Activated CD4-positive, alpha-beta T cell treated with anti-CD3 and anti-CD28 coated beads, Interleukin-2, amount 50 U/mL, for 24 hours (primary cell): ENCODE measurements at regions not wholly inside any gene's neighbourhood (a gene's known extent, or its start where the extent isn't known, plus 50 kb on each side); places are given as distances from the start of the nearest gene placed in this dataset.
"Not testable (repeated sequence)": the region's sequence is repeated elsewhere in the genome, so short reads cannot be mapped to it uniquely, and the experiment has no call there.

Experiments used
- DNase-seq, 2 donors: peaks; one replicate each; pipeline ENCODE4 v3.0.0-alpha.2; 2020; ENCODE audit warnings: low read depth in 1 of 2, low spot score in 1 of 2

DNA sequence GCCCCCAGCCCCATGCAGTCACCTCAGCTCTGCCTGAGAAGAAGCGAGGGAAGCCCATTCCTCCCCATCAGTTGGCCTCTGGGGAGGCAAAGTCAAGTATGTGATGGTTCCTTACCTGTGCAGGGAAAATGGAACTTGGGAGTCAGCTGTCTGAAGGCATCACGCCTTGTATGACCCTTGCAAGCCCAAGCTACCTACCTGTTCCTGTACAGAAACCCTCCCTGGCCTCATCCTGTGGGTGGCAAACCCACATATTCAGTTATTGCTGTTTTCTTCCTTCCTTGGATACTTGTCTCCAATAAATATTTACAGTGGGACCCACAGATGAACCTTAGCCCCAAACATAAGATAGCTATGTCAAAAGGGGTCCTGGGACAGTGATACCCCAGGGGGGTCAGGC lies 92.2 kb upstream of the MLN start:
- no peak for DNase-seq

DNA sequence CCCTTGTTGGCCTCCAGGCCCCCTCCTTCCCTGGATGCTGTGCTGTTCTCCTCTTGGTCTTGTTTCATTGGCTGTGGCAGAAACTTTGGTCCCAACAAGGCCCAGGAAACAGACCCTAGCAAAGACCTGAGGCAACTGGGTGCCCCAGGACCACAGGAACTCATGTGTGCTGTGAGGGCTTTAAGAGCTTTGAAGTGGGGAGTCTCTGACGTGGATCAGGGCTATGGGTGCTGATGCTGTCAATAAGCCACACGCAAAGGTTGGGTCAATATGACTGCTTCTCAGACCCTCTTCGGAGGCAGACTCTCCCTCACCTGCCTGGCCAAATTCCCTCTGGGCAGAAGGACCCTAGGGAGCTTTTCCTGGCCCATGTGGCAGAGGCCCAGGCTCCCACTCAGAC lies 91.5 kb upstream of the MLN start:
- no peak for DNase-seq

DNA sequence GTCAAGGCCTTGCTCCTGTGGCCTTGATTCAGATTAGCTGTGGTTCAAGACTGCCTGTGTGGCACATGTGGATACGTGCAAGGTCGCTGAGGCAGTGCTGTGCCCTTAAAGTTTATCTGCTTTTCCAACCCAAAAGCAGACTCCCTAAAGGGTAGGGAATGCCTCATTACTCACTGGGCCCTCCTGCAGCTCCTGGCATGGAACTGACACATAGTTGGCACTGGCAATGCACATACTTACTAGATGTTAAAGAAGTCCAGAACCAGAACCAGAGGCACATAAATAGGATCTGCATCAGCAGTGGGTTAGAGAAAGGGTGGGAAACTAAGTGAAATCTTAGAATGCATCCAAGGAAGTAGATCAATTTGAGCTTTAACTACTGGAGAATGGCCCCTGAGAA lies 90.6 kb upstream of the MLN start:
- DNase-seq = no peak

DNA sequence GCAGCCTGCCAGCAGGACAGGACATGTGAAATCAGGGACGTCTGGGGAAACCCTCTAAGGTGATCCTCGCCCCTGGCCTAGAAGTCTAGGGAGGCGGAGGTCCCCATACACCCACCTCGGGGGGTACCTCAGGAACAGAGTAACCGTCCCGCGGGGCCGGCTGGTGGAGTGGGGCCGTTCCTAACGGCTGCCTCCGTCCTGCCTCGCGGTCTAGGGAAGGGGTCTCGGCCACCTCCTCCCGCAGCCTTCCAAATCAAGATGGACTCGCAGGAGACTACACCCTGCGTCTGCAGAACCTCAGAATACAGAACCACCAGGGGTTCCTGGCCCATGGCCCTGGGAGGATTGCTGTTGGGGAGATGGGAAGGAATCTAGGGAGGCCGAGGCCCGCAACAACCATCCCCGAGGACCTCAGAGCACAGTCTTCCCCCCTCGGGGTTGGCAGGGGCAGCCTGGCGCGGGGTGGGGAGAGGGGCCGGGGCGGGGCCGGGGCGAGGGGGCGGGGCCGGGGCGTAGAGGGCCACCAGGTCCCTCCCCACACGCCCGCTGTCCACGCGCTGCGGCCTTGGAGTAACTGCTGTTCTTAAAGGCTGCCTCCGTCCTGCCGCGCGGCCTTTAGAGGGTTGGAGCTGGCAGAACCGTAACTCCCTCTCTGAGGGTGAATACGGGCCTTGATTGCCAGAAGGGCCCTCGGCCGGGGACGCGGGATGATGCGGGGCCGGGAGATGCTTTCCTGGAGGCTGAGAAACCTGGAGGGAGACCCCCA lies 89.0 kb upstream of the MLN start:
- no peak for DNase-seq

DNA sequence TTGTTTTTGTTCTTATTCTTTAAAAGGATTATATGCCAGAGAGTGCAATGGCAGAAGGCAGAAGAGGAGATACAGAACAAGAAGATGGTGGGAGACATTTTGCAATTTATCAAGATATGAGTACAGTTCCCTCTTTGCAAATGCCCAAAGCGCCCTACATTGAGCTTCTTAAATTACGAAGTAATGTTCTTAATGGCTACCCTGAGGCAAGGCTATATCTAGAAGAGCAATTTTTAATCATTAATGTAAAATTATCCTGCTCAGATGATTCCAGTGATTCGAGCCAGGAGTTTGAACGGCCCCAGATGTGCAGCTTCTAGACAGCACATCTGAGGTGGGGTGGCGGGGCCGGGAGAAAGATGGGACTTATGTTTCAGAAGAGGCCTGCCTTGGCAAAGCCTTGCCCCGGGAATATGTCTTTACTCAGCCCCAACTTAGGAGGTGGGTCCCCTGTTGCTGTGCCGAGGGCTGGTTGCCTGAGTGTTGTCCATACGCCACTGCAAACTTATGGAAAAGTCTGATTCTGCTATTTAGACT lies 84.9 kb upstream of the MLN start:
- DNase-seq = no peak

DNA sequence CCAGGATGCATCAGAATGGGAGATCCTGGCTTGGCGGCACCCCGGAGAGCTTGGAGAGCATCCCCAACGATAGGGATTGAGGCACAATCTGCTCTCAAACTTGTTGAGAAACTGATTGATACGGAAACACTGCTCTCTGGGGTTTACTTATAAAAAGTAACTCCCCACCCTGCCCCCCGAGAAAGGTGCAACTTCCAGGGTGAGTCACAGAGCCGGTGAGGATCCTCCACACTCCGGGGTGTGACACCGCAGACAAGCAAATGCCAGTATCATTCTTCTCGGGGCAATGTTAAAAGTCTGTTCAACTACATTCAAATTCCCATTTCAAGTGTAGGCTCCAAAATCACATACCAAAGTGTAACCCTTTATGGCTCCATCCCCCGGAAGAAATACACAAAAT lies 84.4 kb upstream of the MLN start:
- DNase-seq = no peak

DNA sequence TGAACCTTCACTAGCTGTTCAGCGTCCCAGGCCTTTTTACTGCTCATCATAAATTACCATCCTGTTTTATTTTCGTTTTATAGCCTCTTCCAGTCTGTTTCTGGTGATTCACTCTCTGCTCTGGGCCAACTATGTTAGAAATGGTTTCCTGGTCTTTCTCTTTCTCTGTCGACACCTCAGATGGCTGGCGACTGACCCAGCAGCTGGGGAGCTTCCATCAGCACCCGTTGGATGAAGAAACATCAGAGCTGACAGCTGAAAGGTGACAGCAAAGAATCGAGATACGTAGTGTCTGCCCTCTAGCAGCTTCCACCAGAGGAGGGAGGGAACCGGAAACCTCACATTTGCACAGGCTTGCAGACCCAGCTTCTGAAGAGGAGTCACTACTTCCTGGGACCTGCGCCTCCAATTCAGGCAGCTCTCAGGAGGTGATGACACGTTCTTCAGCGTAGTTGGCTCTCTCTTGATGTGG lies 82.9 kb upstream of the MLN start:
- DNase-seq = no peak

DNA sequence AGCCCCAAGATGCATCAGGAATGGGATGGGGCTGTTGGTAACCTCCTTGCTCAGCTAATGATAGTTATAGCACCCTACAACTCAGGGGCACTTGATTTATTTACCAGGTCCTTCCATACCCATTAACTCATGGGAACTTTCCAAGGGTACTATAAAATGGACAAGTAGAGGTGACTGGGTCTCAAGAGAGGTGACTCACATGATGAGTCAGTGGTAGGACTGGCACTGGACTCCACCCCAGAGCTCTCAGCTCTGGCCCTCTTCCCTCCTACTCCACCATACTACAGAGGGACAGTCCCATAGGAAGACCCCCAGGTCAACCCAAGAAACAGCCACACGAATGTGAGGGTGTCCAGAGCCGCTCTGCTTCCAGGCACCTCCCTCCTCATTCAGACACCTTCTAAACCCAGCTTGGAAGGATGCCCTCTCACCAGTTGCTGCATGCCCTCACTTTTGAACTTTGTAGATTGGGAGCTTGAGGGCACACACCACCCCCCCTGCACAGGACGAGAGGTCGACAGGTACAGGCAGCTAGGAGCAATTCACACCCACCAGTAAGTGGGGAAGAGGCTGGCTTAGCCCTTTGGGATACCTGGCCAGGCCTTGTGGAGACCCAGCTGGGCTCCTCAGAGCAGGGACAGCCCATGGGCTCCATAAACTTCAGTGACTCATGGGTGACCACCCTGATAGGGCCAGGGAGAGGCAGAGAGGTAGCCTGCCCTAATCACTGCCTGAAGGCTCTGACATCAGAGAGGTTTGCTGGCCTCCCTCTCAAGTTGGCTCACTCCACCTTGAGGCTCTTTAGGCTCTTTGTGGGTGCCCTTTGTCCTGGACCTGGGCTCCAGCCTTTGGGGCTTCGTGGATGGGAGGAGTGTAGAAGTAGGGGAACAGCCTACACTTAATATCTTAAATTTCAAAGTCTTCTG lies 81.6 kb upstream of the MLN start:
- DNase-seq = no peak

DNA sequence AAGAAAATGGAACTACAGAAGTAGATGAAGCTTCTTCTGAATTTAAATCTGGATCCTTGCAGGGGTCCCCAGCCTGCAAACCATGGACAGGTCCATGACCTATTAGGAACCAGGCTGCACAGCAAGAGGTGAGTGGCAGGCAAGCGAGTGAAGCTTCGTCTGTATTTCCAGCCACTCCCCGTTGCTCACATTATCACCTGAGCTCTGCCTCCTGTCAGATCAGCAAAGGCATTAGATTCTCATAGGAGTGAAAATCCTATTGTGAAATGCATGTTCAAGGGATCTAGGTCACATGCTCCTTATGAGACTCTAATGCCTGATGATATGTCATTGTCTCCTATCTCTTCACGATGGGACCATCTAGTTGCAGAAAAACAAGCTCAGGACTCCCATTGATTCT lies 79.8 kb upstream of the MLN start:
- DNase-seq = not testable (repeated sequence)

DNA sequence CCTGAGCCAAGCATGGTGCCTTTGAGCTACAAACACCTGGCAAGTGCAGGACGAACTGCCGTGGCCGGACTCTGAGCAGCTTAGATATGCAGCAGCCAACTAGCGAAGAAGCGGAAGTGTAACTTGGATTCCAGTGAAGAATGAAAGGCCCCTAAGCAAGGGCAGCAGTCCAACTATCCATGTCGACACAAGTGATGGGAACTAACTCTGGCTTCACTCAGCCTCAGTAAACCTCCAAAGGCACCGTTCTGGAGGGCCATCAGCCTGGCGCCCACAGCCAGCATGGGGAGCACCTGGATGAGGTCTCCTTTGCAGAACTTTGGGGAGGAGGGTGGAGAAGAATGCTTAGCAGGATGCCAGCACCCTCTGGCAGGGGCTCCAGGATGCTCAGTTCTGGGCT lies 78.4 kb upstream of the MLN start:
- no peak for DNase-seq

DNA sequence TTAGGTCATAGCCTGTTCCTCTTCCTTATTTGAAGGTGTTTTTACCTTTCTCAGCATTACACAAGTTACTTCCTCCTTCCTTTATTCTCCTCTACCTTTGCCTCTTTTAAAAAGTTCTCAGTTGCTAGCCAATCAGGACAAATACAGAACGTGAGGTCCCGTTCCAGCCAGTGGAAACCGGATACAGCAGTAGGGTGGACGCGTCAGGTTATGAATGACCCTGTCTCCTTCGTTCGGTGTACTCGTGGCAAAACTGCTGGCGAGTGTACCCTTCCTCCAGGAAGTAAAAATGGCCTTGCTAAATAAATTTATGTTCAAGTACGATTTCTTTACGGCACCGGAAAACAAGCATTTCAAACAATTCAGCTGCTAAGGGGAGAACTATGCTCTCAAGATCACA lies 77.0 kb upstream of the MLN start:
- no peak for DNase-seq

DNA sequence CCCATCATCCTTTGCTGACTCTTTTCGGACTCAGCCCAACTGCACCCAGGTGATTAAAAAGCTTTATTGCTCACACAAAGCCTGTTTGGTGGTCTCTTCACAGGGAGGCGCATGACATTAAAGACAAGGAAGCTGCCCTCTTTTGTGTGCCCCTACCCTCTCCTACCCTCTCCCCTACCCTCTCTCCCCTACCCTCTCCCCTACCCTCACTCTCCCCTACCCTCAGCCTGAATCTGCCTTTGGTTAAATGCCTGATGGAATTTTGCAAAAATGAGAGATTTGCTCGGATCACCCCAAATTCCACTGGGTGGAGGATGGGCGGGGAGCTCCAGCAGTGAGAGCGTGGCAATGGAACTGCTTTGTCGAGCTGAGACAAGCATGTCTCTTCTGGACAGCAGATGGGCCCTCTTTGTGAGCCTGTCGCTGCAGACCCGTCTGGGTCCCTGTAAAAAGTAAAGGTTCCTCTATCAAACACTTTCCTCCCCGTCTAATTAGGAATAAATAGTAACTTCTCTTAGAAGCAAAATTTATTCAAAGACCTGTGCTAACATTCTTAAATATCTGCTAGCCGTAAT lies 76.4 kb upstream of the MLN start:
- DNase-seq = no peak

DNA sequence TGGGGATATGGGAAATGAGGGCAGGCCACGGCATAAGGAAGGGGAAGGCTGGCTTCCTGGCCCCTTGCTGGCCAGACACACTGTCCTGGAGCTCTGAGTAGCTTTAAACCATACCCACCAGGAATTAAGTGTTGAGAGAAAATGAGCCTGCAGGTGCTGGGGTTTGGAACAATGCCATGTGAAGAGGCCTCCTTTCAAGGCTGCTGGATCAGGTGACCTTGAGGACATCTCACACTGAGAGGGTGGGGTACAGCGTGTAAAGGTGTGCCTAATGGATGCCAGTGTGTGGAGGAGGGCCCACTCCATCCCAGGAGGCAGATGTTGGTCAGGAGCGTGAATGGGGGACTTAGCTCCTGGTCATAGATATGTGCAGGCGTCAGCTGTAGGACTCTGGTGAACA lies 74.8 kb upstream of the MLN start:
- DNase-seq = no peak

DNA sequence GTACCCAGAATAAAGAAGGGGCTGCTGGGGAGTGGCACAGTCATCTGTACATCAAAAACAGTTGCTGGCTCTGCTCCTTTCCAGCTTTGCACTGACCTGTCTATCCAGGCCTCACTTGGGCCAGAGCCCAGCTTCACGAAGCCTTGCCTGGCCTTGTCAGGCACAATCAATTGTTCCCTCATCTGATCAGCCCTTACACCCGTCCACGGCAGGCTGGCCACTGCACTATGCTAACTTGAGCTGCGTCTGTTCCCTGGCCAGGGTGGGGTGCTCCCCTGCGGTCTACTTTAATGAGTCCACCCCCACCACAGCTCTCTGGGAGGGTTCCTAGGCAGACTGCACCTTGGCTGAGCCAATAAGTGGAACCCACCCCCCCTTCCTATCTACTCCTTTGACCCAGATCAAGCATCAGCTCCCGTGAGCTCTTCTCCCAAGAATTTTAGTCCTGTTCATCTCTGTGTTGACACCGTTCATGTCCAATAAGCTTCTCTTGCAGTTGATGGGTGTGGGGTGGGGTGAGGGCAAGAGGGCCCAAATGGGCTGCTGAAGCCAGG lies 74.3 kb upstream of the MLN start:
- no peak for DNase-seq

DNA sequence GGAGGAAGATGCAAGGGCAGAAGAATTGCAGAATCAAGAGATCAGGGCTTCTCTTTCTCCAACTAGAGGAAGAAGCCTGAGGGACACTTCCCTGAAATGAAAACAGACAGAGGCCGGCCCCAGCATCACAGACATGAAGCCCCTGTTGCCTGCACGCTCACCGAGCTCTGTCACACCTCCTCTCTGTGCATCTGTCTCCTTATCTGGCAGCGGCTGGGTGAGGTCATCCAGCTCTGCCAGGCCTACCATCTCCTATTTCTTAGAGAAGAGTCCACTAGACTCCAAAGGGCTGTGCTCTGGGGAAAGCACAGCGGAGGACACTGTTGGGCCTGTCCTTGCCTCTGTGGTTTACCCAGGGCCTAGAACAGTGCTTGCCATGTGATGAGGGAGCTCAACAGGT lies 71.9 kb upstream of the MLN start:
- no peak for DNase-seq

DNA sequence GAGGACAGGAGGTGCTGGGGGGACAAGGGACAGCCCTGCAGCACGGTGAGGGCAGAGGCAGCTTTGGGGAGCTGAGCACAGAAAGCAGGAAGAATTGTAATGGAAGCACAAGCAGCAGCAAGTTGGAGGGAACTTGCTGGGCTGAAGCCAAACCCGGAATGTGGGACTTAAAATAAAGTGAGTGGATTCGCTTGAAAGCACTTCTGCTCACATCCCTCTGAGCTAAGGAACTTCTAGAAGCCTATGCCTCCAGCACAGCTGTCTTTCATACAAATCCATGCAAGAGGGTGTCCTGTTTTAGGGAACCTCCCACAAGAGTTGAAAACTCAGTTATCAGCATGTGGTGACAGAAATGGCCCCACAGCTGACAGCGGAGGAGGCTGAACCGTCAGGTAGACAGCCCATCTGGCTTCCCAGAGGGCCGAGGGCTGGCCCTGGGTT lies 71.4 kb upstream of the MLN start:
- DNase-seq = no peak

DNA sequence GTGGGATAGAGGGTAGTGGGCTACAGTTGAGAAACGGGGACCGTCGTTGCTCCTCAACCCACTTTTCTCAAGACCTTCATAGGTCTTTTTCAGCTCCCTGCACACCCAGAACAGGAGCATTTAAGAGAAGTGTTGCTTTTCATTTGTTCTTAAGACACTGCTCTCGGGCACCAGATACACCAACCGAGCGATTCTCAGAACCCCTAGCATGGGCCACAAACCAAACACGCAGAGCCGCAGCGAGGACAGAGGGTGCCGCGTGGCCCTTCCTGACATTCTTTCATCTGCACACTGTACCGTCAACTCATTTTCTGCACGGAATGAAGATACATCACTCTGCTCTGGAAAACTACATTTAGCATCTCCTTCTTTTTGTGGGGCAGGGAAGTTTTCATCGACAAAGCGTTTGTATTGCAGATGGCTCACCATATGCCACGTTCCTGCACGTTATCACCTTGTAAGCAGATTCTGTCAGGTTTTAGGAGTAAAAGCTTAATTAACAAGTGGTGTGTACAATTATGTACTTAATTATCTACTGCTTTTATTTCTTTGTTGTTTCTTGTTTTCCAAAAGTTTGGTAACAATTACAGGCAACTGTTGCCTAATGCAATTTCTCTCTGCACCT lies 70.4 kb upstream of the MLN start:
- DNase-seq = no peak

DNA sequence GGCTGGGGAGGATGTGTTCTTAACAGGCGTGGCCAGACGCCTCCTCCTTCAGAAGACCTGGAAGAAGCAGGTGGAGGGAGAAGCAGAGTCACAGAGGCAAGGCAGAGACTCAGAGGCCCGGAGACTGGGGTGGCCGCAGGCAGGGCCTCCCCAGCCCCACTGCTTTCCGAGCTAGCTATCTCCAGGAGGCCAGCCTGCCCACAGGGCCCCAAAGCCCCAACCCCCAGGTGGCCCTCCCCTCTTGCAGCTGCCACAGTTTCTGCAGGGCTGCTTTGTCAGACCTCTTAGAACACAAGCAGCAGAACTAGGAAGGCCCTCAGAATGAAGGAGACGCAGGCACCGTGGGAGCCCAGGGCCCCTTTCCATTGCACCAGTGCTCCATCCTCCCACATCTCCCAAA lies 69.0 kb upstream of the MLN start:
- DNase-seq = no peak

DNA sequence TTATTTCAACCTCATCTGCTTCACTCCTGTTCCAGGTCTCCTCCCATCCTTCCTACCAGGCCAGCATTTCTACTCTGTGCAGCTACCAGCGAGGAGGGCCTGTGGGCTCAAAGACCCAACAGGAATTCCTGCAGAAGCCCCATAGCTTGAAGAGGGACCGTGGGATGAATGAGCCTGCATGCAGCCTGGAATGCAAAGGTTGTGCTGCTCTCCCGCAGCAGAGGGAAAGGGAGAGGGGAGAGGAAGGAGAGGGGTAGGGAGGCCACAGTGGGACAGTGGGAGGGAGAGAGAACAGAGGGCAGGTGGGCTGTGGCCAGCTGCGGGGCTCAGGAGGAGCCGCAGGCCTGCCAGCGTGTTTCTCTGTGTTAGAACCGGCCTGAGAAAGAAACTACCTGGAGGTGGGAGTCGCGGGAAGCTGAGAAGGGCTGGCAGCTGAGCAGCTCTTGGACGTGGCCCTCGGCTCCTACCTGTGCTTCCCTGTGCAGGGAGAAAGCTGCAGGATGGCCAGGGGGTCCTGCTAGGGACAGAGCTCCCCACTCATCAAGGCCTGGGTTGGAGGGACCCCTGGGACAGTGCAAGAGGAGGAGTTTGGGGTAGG lies 66.1 kb upstream of the MLN start:
- DNase-seq = no peak

DNA sequence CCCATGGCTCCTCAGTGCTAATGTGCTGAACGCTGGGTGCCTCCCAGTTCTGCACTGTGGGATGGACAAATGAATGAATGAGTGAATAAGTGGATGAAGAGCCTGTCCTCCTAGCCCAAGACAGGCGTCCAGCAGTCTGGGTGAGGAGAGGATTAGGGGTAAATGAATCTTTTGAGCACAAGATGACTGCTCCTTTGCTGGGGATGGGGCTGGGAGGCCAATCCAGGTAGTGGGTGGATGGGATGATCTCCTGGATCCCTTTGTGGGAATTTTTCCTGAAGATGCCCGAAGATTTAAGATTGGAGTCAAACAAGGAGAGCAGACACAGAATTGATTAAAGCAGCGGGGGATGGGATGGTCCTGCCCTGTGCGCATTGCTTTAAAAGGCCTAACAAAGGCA lies 65.3 kb upstream of the MLN start:
- no peak for DNase-seq

DNA sequence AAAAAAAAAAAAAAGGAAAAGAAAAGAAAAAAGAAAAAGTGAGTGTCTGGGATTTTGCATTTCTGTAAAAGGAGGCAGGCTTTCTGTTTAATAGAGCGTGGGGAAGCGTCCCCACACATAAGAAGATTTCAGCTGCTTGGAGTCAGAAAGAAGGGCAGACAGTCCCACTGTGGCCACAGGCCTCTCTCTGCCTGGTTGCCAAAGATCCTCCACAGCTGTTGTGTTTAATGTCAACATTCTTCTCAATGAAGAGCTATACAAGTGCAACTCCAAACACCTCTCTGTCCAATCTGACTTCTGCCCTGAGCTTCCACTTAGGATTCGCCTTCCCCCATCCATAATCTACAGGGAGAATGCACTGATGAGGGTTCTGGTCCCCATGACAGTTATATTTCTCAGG lies 64.3 kb upstream of the MLN start:
- no peak for DNase-seq
